ENCODE measurements at regions not wholly inside any gene's neighbourhood (a gene's known extent, or its start where the extent isn't known, plus 50 kb on each side); places are given as distances from the start of the nearest gene placed in this dataset.

DNA sequence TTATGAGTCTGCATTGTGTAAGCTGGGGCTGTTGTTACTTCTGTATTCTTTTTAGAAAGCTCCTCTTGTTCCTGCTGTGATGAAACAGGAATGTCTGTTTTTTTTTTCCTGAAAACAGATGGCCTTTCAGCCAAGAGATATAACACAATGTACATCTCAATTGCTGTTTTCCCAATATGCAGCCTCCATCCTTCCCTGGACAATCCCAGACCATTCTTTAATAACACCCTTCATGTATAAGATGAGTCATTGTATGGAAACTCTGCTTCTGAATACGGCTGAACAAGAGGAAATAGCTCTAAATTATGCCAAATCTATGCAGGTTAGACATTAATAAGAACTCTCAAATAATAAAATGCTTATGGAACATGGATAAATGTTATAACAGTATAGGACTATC lies 60.2 kb upstream of the LRRC4C start:
- TF ChIP-seq, protein P1, sequence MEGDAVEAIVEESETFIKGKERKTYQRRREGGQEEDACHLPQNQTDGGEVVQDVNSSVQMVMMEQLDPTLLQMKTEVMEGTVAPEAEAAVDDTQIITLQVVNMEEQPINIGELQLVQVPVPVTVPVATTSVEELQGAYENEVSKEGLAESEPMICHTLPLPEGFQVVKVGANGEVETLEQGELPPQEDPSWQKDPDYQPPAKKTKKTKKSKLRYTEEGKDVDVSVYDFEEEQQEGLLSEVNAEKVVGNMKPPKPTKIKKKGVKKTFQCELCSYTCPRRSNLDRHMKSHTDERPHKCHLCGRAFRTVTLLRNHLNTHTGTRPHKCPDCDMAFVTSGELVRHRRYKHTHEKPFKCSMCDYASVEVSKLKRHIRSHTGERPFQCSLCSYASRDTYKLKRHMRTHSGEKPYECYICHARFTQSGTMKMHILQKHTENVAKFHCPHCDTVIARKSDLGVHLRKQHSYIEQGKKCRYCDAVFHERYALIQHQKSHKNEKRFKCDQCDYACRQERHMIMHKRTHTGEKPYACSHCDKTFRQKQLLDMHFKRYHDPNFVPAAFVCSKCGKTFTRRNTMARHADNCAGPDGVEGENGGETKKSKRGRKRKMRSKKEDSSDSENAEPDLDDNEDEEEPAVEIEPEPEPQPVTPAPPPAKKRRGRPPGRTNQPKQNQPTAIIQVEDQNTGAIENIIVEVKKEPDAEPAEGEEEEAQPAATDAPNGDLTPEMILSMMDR (IDR thresholded peaks at IDR 0.05; ENCODE audit: borderline replicate concordance, extremely low read depth, low read length, poor library complexity, severe bottlenecking) = no peak
- no peak for TF ChIP-seq EZH2 (IDR thresholded peaks at IDR 0.05; ENCODE audit: borderline replicate concordance, low read depth, low read length, severe bottlenecking)

Measured in DND-41 (cell line).